OCI-LY1 (cell line): ENCODE measurements at regions not wholly inside any gene's neighbourhood (a gene's known extent, or its start where the extent isn't known, plus 50 kb on each side); places are given as distances from the start of the nearest gene placed in this dataset.

Experiments used
- EZH2 ChIP-seq: fragments of 200-600 bp; sonication (generic), shearing (Covaris generic); IDR thresholded peaks from 2 replicates; pipeline ENCODE4 v1.8.0; 2017; ENCODE audit warnings: borderline replicate concordance, mixed run types, mild to moderate bottlenecking, antibody characterized with exemption, low read length, moderate library complexity, mixed read lengths
- TF ChIP-seq, protein P1 (sequence below): fragments of 200-600 bp; sonication (generic), shearing (Covaris generic); IDR thresholded peaks from 2 replicates; pipeline ENCODE4 v1.5.1; 2017; ENCODE audit warnings: mild to moderate bottlenecking, antibody characterized with exemption, low read length, moderate library complexity, mixed read lengths

DNA sequence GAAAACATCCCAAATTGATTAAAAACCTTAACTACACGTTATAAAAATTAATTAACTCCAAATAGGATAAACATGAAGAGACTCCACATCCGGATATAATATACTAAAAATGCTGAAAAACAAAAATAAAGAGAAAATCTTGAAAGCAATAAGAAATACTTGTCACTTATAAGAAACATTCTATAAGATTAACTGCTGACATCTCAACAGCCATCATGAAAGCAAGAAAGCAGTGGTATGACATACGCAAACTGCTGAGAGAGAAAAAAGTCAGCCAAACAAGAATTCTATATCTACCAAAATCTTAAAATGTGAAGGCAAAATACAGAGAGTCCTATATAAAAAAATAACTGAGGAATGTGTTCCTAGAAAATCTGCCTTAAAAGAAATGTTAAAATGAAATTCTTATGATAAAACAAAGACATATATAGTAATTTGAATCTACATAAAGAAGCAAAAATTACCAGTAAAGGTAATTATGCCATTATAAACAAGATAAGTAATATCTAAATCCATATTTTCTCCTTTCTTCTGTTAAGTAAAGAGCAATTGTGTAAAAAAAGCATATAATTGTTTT is 1851.1 kb downstream of the PCDH9 start:
- TF ChIP-seq, protein P1, sequence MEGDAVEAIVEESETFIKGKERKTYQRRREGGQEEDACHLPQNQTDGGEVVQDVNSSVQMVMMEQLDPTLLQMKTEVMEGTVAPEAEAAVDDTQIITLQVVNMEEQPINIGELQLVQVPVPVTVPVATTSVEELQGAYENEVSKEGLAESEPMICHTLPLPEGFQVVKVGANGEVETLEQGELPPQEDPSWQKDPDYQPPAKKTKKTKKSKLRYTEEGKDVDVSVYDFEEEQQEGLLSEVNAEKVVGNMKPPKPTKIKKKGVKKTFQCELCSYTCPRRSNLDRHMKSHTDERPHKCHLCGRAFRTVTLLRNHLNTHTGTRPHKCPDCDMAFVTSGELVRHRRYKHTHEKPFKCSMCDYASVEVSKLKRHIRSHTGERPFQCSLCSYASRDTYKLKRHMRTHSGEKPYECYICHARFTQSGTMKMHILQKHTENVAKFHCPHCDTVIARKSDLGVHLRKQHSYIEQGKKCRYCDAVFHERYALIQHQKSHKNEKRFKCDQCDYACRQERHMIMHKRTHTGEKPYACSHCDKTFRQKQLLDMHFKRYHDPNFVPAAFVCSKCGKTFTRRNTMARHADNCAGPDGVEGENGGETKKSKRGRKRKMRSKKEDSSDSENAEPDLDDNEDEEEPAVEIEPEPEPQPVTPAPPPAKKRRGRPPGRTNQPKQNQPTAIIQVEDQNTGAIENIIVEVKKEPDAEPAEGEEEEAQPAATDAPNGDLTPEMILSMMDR, result no peak
- TF ChIP-seq EZH2, result no peak
